Ishikawa (cell line): ENCODE measurements at regions not wholly inside any gene's neighbourhood (a gene's known extent, or its start where the extent isn't known, plus 50 kb on each side); places are given as distances from the start of the nearest gene placed in this dataset.

Experiments
- CEBPB ChIP-seq: IDR thresholded peaks from 2 replicates; pipeline ENCODE4 v1.6.1; 2012
- CREB1 ChIP-seq: IDR thresholded peaks from 2 replicates; pipeline ENCODE4 v1.6.1; 2012; ENCODE audit warnings: low read depth
- EGR1 ChIP-seq: IDR thresholded peaks from 2 replicates; pipeline ENCODE4 v1.6.1; 2012
- EP300 ChIP-seq: IDR thresholded peaks from 2 replicates; pipeline ENCODE4 v1.6.1; 2012; ENCODE audit warnings: borderline replicate concordance
- FOXM1 ChIP-seq: IDR thresholded peaks from 2 replicates; pipeline ENCODE4 v1.6.1; 2012; ENCODE audit warnings: low read depth, borderline replicate concordance
- MAX ChIP-seq: IDR thresholded peaks from 2 replicates; pipeline ENCODE4 v1.6.1; 2012
- NFIC ChIP-seq: IDR thresholded peaks from 2 replicates; pipeline ENCODE4 v1.6.1; 2012
- RAD21 ChIP-seq: IDR thresholded peaks from 2 replicates; pipeline ENCODE4 v1.6.1; 2012; ENCODE audit warnings: low read depth
- REST ChIP-seq: IDR thresholded peaks from 2 replicates; pipeline ENCODE4 v1.6.1; 2012; ENCODE audit warnings: low read depth, mild to moderate bottlenecking
- TAF1 ChIP-seq: IDR thresholded peaks from 2 replicates; pipeline ENCODE4 v1.6.1; 2012; ENCODE audit warnings: low read depth, mild to moderate bottlenecking
- TCF12 ChIP-seq: IDR thresholded peaks from 2 replicates; pipeline ENCODE4 v1.6.1; 2012; ENCODE audit warnings: low read depth
- TEAD4 ChIP-seq: IDR thresholded peaks from 2 replicates; pipeline ENCODE4 v1.6.1; 2012
- USF1 ChIP-seq: IDR thresholded peaks from 2 replicates; pipeline ENCODE4 v1.6.1; 2012
- YY1 ChIP-seq: IDR thresholded peaks from 2 replicates; pipeline ENCODE4 v1.6.1; 2012; ENCODE audit warnings: low read depth
- ZBTB7A ChIP-seq: IDR thresholded peaks from 2 replicates; pipeline ENCODE4 v1.6.1; 2012; ENCODE audit warnings: low read depth

- TF ChIP-seq TEAD4: no peak
- no peak for TF ChIP-seq EP300
- no peak for TF ChIP-seq TCF12
- TF ChIP-seq ZBTB7A: no peak
- TF ChIP-seq NFIC: no peak
- no peak for TF ChIP-seq USF1
- TF ChIP-seq REST: no peak
- TF ChIP-seq MAX: no peak
- TF ChIP-seq RAD21: no peak
- TF ChIP-seq YY1: no peak
- no peak for TF ChIP-seq CREB1
- no peak for TF ChIP-seq EGR1
- TF ChIP-seq TAF1: no peak
- TF ChIP-seq FOXM1: no peak
- TF ChIP-seq CEBPB: no peak
Observed at GRCh38 chr16:85424260-85425073, 188.7 kb upstream of the GSE1 start.

GRCh38 chr16:85425074-85425662 is 188.0 kb upstream of the GSE1 start:
- TF ChIP-seq FOXM1: no peak
- no peak for TF ChIP-seq EP300
- no peak for TF ChIP-seq ZBTB7A
- TF ChIP-seq TCF12: no peak
- no peak for TF ChIP-seq RAD21
- no peak for TF ChIP-seq NFIC
- TF ChIP-seq TEAD4: no peak
- no peak for TF ChIP-seq CEBPB
- no peak for TF ChIP-seq TAF1
- no peak for TF ChIP-seq CREB1
- TF ChIP-seq MAX: no peak
- no peak for TF ChIP-seq REST

- TF ChIP-seq EP300 (no peak), USF1 (no peak), REST (no peak), ZBTB7A (no peak), EGR1 (no peak), NFIC (no peak)
Observed at GRCh38 chr16:85426806-85427205, 186.3 kb upstream of the GSE1 start.

- TF ChIP-seq RAD21 (peak; percentile 50), CEBPB (no peak)
Observed at GRCh38 chr16:85428168-85428898, 184.8 kb upstream of the GSE1 start.
